Lung (tissue), 11 donors: ENCODE measurements at regions not wholly inside any gene's neighbourhood (a gene's known extent, or its start where the extent isn't known, plus 50 kb on each side); places are given as distances from the start of the nearest gene placed in this dataset.

ENCODE experiments used
- ATAC-seq: fragments of 200-7000 bp; cut with Tn5 transposase; one replicate; pipeline ENCODE4 v1.9.1; 2020; ENCODE audit warnings: moderate number of reproducible peaks; ENCODE audit not compliant: insufficient read depth, low FRiP score
- DNase-seq, 3 donors: peaks; one replicate each; pipeline ENCODE4 v3.0.0-alpha.2; 2013 to 2017
- H3K27ac ChIP-seq, 2 donors: one replicate each; pipeline ENCODE4 v1.5.1; 2013; ENCODE audit warnings: mild to moderate bottlenecking in 2 of 2, moderate library complexity in 2 of 2, control low read depth in 1 of 2, inconsistent platforms in 1 of 2, low read depth in 1 of 2, low read length in 1 of 2
- H3K27me3 ChIP-seq, 3 donors: one replicate each; pipeline ENCODE4 v1.5.1; 2013; ENCODE audit warnings: low read length in 2 of 3; ENCODE audit not compliant: control insufficient read depth in 3 of 3, insufficient read depth in 3 of 3
- H3K36me3 ChIP-seq, 4 donors: one replicate each; pipeline ENCODE4 v1.5.1; 2013; ENCODE audit warnings: low read length in 4 of 4, mild to moderate bottlenecking in 1 of 4, moderate library complexity in 1 of 4; ENCODE audit not compliant: control insufficient read depth in 4 of 4, insufficient read depth in 4 of 4
- H3K4me1 ChIP-seq, 5 donors: one replicate each; pipeline ENCODE4 v1.5.1; 2013; ENCODE audit warnings: low read length in 5 of 5, mild to moderate bottlenecking in 2 of 5, moderate library complexity in 1 of 5; ENCODE audit not compliant: control insufficient read depth in 5 of 5, insufficient read depth in 5 of 5
- H3K4me3 ChIP-seq: one replicate; pipeline ENCODE4 v1.5.1; 2013; ENCODE audit warnings: mild to moderate bottlenecking, control low read depth, moderate library complexity
- H3K9ac ChIP-seq, 2 donors: one replicate each; pipeline ENCODE4 v1.5.1; 2013; ENCODE audit warnings: low read length in 2 of 2, control low read depth in 1 of 2; ENCODE audit not compliant: insufficient read depth in 1 of 2
- H3K9me3 ChIP-seq, 4 donors: one replicate each; pipeline ENCODE4 v1.5.1; 2013; ENCODE audit warnings: low read length in 3 of 4, mild to moderate bottlenecking in 1 of 4, moderate library complexity in 1 of 4; ENCODE audit not compliant: control insufficient read depth in 4 of 4, insufficient read depth in 3 of 4
- WGBS, 2 donors: extraction: QIAGEN DNeasy Blood & Tissue Kit; methylation state at CpG; one replicate each; pipeline ENCODE4 v1.1.7; 2013; 5-methylcytosine and 5-hydroxymethylcytosine counted together
- TF ChIP-seq, protein P1 (sequence below): IDR thresholded peaks from 2 replicates; pipeline ENCODE4 v1.5.1; 2012; ENCODE audit warnings: mild to moderate bottlenecking; ENCODE audit errors: control extremely low read depth, extremely low read depth
- donor health status: control.
- donor health status: control.
- donor health status: Bipolar disorder and iron deficiency.
- donor health status: healthy.
- donor health status: DM: yes; HTN: yes; CAD: no.

DNA sequence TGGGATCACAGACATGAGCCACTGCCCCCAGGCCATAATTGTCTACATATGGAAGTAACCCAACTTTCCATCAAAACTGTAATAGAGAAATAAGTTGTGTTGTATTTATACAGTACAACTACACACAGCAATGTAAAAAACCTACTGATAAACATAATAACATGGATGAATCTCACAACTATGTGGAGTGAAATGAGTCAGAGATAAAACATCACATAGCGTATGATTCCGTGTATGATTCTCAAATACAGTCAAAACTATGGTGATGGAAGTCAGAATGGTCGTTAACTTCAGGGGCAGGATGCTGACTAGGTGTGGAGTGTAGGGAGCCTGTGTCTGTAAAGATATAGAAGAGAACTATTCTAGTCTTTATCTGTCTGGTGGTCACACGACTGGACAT, 332.7 kb upstream of the SLCO3A1 start:
- DNase-seq (no peak), ATAC-seq (no peak)
- Histone ChIP-seq H3K9ac (no peak overlapping the region), H3K27me3 (no peaks in the 10 kb centered on the region), H3K4me1 (peaks cover 0 to 4% (median 0%) of the 10 kb centered on the region in 5 donors), H3K9me3 (no peaks in the 10 kb centered on the region), H3K27ac (no peak overlapping the region), H3K36me3 (no peaks in the 10 kb centered on the region), H3K4me3 (no peak overlapping the region)
- TF ChIP-seq, protein P1, sequence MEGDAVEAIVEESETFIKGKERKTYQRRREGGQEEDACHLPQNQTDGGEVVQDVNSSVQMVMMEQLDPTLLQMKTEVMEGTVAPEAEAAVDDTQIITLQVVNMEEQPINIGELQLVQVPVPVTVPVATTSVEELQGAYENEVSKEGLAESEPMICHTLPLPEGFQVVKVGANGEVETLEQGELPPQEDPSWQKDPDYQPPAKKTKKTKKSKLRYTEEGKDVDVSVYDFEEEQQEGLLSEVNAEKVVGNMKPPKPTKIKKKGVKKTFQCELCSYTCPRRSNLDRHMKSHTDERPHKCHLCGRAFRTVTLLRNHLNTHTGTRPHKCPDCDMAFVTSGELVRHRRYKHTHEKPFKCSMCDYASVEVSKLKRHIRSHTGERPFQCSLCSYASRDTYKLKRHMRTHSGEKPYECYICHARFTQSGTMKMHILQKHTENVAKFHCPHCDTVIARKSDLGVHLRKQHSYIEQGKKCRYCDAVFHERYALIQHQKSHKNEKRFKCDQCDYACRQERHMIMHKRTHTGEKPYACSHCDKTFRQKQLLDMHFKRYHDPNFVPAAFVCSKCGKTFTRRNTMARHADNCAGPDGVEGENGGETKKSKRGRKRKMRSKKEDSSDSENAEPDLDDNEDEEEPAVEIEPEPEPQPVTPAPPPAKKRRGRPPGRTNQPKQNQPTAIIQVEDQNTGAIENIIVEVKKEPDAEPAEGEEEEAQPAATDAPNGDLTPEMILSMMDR, result no peak
- WGBS, 2 donors, result 65 to 93% methylated on average over 4 of the region's 4 CpGs

DNA sequence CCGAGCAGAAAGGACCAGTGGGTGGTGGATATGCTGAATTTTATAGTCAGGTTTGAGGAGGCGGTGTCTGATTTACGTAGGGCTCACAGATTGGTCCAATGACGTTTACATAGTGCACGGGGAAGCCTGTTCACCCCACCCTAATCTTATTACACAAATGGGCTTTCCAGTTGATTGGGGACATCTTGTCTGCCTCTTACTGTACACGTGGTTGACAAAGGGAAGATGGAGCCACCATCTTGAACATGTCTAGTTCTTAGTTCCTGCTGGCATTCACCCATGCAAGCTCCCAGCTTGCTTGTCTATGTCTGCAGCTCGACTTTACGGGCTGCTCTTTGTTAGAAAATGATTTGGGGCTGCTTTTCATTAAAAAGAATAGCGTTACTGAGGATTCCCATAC, 332.0 kb upstream of the SLCO3A1 start:
- no peak for ATAC-seq
- H3K4me3 ChIP-seq, result no peak overlapping the region
- H3K27ac ChIP-seq, result no peak overlapping the region
- no peaks in the 10 kb centered on the region for H3K36me3 ChIP-seq
- no peaks in the 10 kb centered on the region for H3K9me3 ChIP-seq
- H3K4me1 ChIP-seq, result peaks cover 0 to 4% (median 0%) of the 10 kb centered on the region in 5 donors
- no peaks in the 10 kb centered on the region for H3K27me3 ChIP-seq
- 84 to 91% methylated on average over 9 of the region's 9 CpGs for WGBS, 2 donors
- H3K9ac ChIP-seq, result no peak overlapping the region
- TF ChIP-seq, protein P1, result no peak
- no peak for DNase-seq

- Histone ChIP-seq H3K4me3 (no peak overlapping the region), H3K27me3 (no peaks in the 10 kb centered on the region), H3K9ac (no peak overlapping the region), H3K4me1 (peaks cover 0 to 4% (median 0%) of the 10 kb centered on the region in 5 donors), H3K36me3 (no peaks in the 10 kb centered on the region), H3K9me3 (no peaks in the 10 kb centered on the region), H3K27ac (no peak overlapping the region)
- DNase-seq (no peak), ATAC-seq (no peak)
- TF ChIP-seq, protein P1, result no peak
- 79 to 92% methylated on average over 2 of the region's 2 CpGs for WGBS, 2 donors
Measured at GRCh38 chr15:91521996-91522395, 331.5 kb upstream of the SLCO3A1 start.

DNA sequence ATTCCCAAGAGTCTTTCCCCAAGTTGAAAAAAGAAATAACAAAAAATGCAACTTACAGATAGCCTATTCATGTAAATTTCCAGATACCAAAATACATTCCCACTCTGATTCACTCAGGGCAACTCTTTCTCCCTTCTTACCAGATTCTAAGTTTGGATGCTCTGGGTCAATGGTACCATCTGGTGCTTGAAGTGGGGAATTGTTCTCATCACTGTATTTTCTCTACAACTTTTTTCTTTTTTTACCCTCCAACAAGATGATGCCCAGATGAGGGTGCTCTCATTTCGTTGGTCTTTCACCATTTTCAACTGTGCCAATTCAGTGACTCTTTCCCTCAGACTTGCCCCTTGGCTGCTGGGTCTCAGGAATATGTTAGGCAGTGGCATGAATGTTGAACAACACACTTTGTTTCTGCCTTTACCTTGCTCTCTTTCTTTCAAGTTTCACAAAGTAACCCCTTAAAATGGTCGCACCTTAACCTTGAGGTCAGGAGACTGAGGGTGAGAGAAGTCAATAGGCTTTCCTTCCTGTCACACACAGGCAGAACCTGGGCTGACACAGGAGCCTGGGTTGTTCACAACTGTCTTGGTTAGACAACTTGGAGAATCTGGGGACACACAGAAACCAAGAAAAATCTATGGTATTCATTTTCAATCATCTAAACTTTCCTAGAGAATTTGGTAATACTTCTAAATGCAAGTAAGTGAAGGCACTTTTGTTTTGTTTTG, 330.7 kb upstream of the SLCO3A1 start:
- DNase-seq, result peak in 2 of 3 donors; percentile 34 to 46
- no peaks in the 10 kb centered on the region for H3K27me3 ChIP-seq
- H3K9ac ChIP-seq, result no peak overlapping the region
- ATAC-seq, result no peak
- no peak overlapping the region for H3K27ac ChIP-seq
- no peak overlapping the region for H3K4me3 ChIP-seq
- H3K36me3 ChIP-seq, result no peaks in the 10 kb centered on the region
- TF ChIP-seq, protein P1, result no peak
- 46 to 70% methylated on average over 2 of the region's 2 CpGs for WGBS, 2 donors
- H3K9me3 ChIP-seq, result no peaks in the 10 kb centered on the region
- peaks cover 0 to 4% (median 0%) of the 10 kb centered on the region in 5 donors for H3K4me1 ChIP-seq
